GM23338 (cell line): ENCODE measurements at regions not wholly inside any gene's neighbourhood (a gene's known extent, or its start where the extent isn't known, plus 50 kb on each side); places are given as distances from the start of the nearest gene placed in this dataset.

ENCODE experiments used
- ATAC-seq: fragments of 200-7000 bp; cut with Tn5 transposase; 3 replicates; pipeline ENCODE4 v1.9.1; 2020
- DNase-seq: peaks from one replicate; pipeline ENCODE4 v3.0.0-alpha.2; 2015; ENCODE audit warnings: low spot score
- H2AFZ ChIP-seq: fragments of 200-600 bp; sonication (generic); 2 replicates; pipeline ENCODE4 v1.8.0; 2016; ENCODE audit warnings: antibody characterized with exemption, mild to moderate bottlenecking, moderate library complexity
- H3F3A ChIP-seq: fragments of 200-600 bp; sonication (generic); replicated peaks from 2 replicates; pipeline ENCODE4 v1.8.0; 2017; ENCODE audit warnings: antibody characterized with exemption, mixed run types, low read depth
- H3K27ac ChIP-seq: fragments of 200-600 bp; sonication (generic); 2 replicates; pipeline ENCODE4 v1.6.1; 2016; ENCODE audit warnings: low read depth
- H3K27me3 ChIP-seq: fragments of 200-600 bp; sonication (generic); 2 replicates; pipeline ENCODE4 v1.8.0; 2016; ENCODE audit warnings: mild to moderate bottlenecking, mixed run types, moderate library complexity; ENCODE audit not compliant: insufficient read depth
- H3K36me3 ChIP-seq: fragments of 200-600 bp; sonication (generic); 2 replicates; pipeline ENCODE4 v1.8.0; 2016; ENCODE audit warnings: mild to moderate bottlenecking; ENCODE audit not compliant: insufficient read depth
- H3K4me1 ChIP-seq: fragments of 200-600 bp; sonication (generic); 2 replicates; pipeline ENCODE4 v1.8.0; 2016; ENCODE audit warnings: mild to moderate bottlenecking, moderate library complexity; ENCODE audit not compliant: insufficient read depth
- H3K4me2 ChIP-seq: fragments of 200-600 bp; sonication (generic); 2 replicates; pipeline ENCODE4 v1.7.1; 2017; ENCODE audit warnings: mixed run types
- H3K4me3 ChIP-seq: fragments of 200-600 bp; sonication (generic); 2 replicates; pipeline ENCODE4 v1.6.1; 2016; ENCODE audit warnings: mixed run types
- H3K79me2 ChIP-seq: fragments of 200-600 bp; sonication (generic); replicated peaks from 2 replicates; pipeline ENCODE4 v1.8.0; 2017; ENCODE audit warnings: mild to moderate bottlenecking; ENCODE audit not compliant: insufficient read depth
- H3K9me2 ChIP-seq: fragments of 200-600 bp; sonication (generic); 2 replicates; pipeline ENCODE4 v1.8.0; 2017; ENCODE audit not compliant: insufficient read depth
- H4K20me1 ChIP-seq: fragments of 200-600 bp; sonication (generic); replicated peaks from 2 replicates; pipeline ENCODE4 v1.8.0; 2017; ENCODE audit warnings: mild to moderate bottlenecking; ENCODE audit not compliant: insufficient read depth
- H3K27ac Mint-ChIP-seq: 2 replicates; pipeline ENCODE4 v1.8.0; 2020; ENCODE audit warnings: inconsistent platforms, mild to moderate bottlenecking, moderate library complexity, mixed read lengths
- H3K27me3 Mint-ChIP-seq: 3 replicates; pipeline ENCODE4 v1.8.0; 2022; ENCODE audit warnings: low read depth, mild to moderate bottlenecking, moderate library complexity, mixed read lengths, inconsistent platforms; ENCODE audit not compliant: insufficient read depth, poor library complexity
- H3K36me3 Mint-ChIP-seq: 3 replicates; pipeline ENCODE4 v1.8.0; 2021; ENCODE audit warnings: low read depth, mild to moderate bottlenecking, inconsistent platforms, moderate library complexity, mixed read lengths
- H3K4me1 Mint-ChIP-seq: 3 replicates; pipeline ENCODE4 v1.8.0; 2020; ENCODE audit warnings: mild to moderate bottlenecking, inconsistent platforms, mixed read lengths
- H3K4me3 Mint-ChIP-seq: 3 replicates; pipeline ENCODE4 v1.8.0; 2021; ENCODE audit warnings: moderate library complexity, mild to moderate bottlenecking, inconsistent platforms, mixed read lengths
- H3K9me3 Mint-ChIP-seq: 3 replicates; pipeline ENCODE4 v1.8.0; 2020; ENCODE audit warnings: moderate library complexity, mild to moderate bottlenecking, inconsistent platforms, mixed read lengths
- CTCF ChIP-seq, 2 experiments: fragments of 200-600 bp in 1 of 2; sonication (generic) in 1 of 2; conservative IDR thresholded peaks; 2 replicates each; pipeline versions ENCODE4 v1.5.1 to v1.6.1; 2016 to 2017; ENCODE audit warnings: antibody characterized with exemption in 2 of 2, low read depth in 2 of 2, mild to moderate bottlenecking in 2 of 2, moderate library complexity in 1 of 2
- ETS1 ChIP-seq: IDR thresholded peaks from 2 replicates; pipeline ENCODE4 v1.6.1; 2016; ENCODE audit warnings: antibody characterized with exemption
- EZH2 ChIP-seq: fragments of 200-600 bp; sonication (generic); IDR thresholded peaks from one replicate; pipeline ENCODE4 v1.8.0; 2017; ENCODE audit warnings: antibody characterized with exemption, mild to moderate bottlenecking, low read depth; ENCODE audit not compliant: unreplicated experiment
- EZH2phosphoT487 ChIP-seq: fragments of 200-600 bp; sonication (generic); IDR thresholded peaks from one replicate; pipeline ENCODE4 v1.8.1; 2018; ENCODE audit warnings: antibody characterized with exemption; ENCODE audit not compliant: unreplicated experiment
- NANOG ChIP-seq: IDR thresholded peaks from 2 replicates; pipeline ENCODE4 v1.6.1; 2016; ENCODE audit warnings: antibody characterized with exemption, borderline replicate concordance
- POLR2AphosphoS5 ChIP-seq: IDR thresholded peaks from 2 replicates; pipeline ENCODE4 v1.6.1; 2016; ENCODE audit warnings: antibody characterized with exemption, low read depth
- REST ChIP-seq: IDR thresholded peaks from one replicate; pipeline ENCODE4 v1.6.1; 2018; ENCODE audit warnings: antibody characterized with exemption; ENCODE audit not compliant: unreplicated experiment
- STAT1 ChIP-seq: IDR thresholded peaks from one replicate; pipeline ENCODE4 v1.6.1; 2016; ENCODE audit warnings: antibody characterized with exemption; ENCODE audit not compliant: unreplicated experiment
- ZNF331 ChIP-seq: fragments of 250-450 bp; sonication (Bioruptor Pico); IDR thresholded peaks from 2 replicates; pipeline ENCODE4 v1.5.0; 2020; ENCODE audit warnings: low read depth, mild to moderate bottlenecking, moderate library complexity

GRCh38 chr2:225104321-225104720, 62.1 kb upstream of the DOCK10 start (continued):
- TF ChIP-seq REST (no peak), ETS1 (no peak), POLR2AphosphoS5 (no peak), ZNF331 (CRISPR knock-in tag) (no peak)

- H3K4me2 ChIP-seq = peak overlapping the region; percentile 37; the same call in 1 of the 2 replicates
- peak overlapping the region; percentile 76 for H3K27ac Mint-ChIP-seq
- H3K27ac ChIP-seq = no peak overlapping the region
- TF ChIP-seq CTCF (conservative IDR thresholded peaks at IDR 0.05; ENCODE audit: low read depth in 2 of 2) (no peak), STAT1 (no peak), EZH2phosphoT487 (no peak), NANOG (no peak), EZH2 (no peak), REST (no peak)
Measured at GRCh38 chr2:225103737-225104141, 61.5 kb upstream of the DOCK10 start.

More at GRCh38 chr2:225103737-225104141, 61.5 kb upstream of the DOCK10 start:
- no peak overlapping the region for H3K4me3 Mint-ChIP-seq
- Histone ChIP-seq H3K36me3 (no peaks in the 10 kb centered on the region), H4K20me1 (no peaks in the 10 kb centered on the region), H3K79me2 (no peaks in the 10 kb centered on the region), H3K4me1 (0 out of 2 replicates have a peak, but pooled peaks cover 11% of the 10 kb centered on the region), H3K27me3 (no peaks in the 10 kb centered on the region), H3F3A (no peaks in the 10 kb centered on the region), H3K9me2 (no peaks in the 10 kb centered on the region; the same call in none of the 2 replicates), H3K4me3 (no peak overlapping the region), H2AFZ (no peak overlapping the region; the same call in 1 of the 2 replicates)
- no peaks in the 10 kb centered on the region for H3K36me3 Mint-ChIP-seq
- ATAC-seq (no peak), DNase-seq (no peak)
- peaks cover 8% of the 10 kb centered on the region; the same call in 2 of the 3 replicates for H3K4me1 Mint-ChIP-seq
- H3K9me3 Mint-ChIP-seq = no peaks in the 10 kb centered on the region
- peaks cover 3% of the 10 kb centered on the region for H3K27me3 Mint-ChIP-seq
